ENCODE measurements at regions not wholly inside any gene's neighbourhood (a gene's known extent, or its start where the extent isn't known, plus 50 kb on each side); places are given as distances from the start of the nearest gene placed in this dataset.

- CTCF ChIA-PET: no interaction called here
- H3K36me3 ChIP-seq (replicated peaks in 1 of 2; ENCODE audit: control insufficient read depth in 1 of 2, insufficient read depth in 2 of 2, low read length in 1 of 2): no peaks in the 10 kb centered on the region
Observed at GRCh38 chr12:54704202-54704601, 56.0 kb upstream of the DCD start.

More at GRCh38 chr12:54704202-54704601, 56.0 kb upstream of the DCD start:
- Histone ChIP-seq H3K4me1 (ENCODE audit: control insufficient read depth in 1 of 2, insufficient read depth in 2 of 2, low read depth in 1 of 2, low read length in 1 of 2) (no peaks in the 10 kb centered on the region), H4K20me1 (ENCODE audit: insufficient read depth) (no peaks in the 10 kb centered on the region), H3K79me2 (ENCODE audit: insufficient read depth) (no peaks in the 10 kb centered on the region), H3K27me3 (ENCODE audit: insufficient read depth) (no peaks in the 10 kb centered on the region; the same call in 1 of the 2 replicates), H2AFZ (ENCODE audit: low read depth) (no peak overlapping the region), H3F3A (replicated peaks; ENCODE audit: insufficient read depth) (no peaks in the 10 kb centered on the region), H3K27ac (ENCODE audit: low read depth in 2 of 2, low read length in 1 of 2) (no peak overlapping the region), H3K9me2 (no peaks in the 10 kb centered on the region), H3K9ac (no peak overlapping the region), H3K4me2 (no peak overlapping the region), H3K4me3 (ENCODE audit: low read depth in 2 of 2, low read length in 1 of 2) (no peak overlapping the region), H3K9me3 (no peaks in the 10 kb centered on the region)
- TF ChIP-seq USF1 (IDR thresholded peaks at IDR 0.05; ENCODE audit: borderline replicate concordance, low read depth): no peak
- TF ChIP-seq RCOR1 (IDR thresholded peaks at IDR 0.05; ENCODE audit: low read length): no peak
- TF ChIP-seq TAF1 (IDR thresholded peaks at IDR 0.05; ENCODE audit: borderline replicate concordance, low read depth, low read length): no peak
- TF ChIP-seq RXRA (IDR thresholded peaks at IDR 0.05; ENCODE audit: borderline replicate concordance, low read depth): no peak
- no peak for TF ChIP-seq SMC3 (IDR thresholded peaks at IDR 0.05; ENCODE audit: low read depth, low read length)
- no peak for TF ChIP-seq EZH2phosphoT487 (IDR thresholded peaks at IDR 0.05; ENCODE audit: borderline replicate concordance, low read depth)
- TF ChIP-seq RFX5 (IDR thresholded peaks at IDR 0.05; ENCODE audit: low read length): no peak
- TF ChIP-seq FOXM1 (IDR thresholded peaks at IDR 0.05; ENCODE audit: low read depth): no peak
- TF ChIP-seq FOXJ3 (CRISPR knock-in tag; IDR thresholded peaks at IDR 0.05): no peak
- TF ChIP-seq CTCF (IDR thresholded peaks at IDR 0.05): no peak
- TF ChIP-seq TEAD4 (IDR thresholded peaks at IDR 0.05; ENCODE audit: borderline replicate concordance, insufficient read depth): no peak
- TF ChIP-seq MAX (IDR thresholded peaks at IDR 0.05; ENCODE audit: low read depth): no peak
- no peak for TF ChIP-seq EP300 (IDR thresholded peaks at IDR 0.05; ENCODE audit: borderline replicate concordance in 1 of 2, low read depth in 1 of 2, low read length in 1 of 2)
- TF ChIP-seq TCF12 (IDR thresholded peaks at IDR 0.05): no peak
- no peak for TF ChIP-seq ELF1 (IDR thresholded peaks at IDR 0.05)
- no peak for TF ChIP-seq GATA2 (CRISPR knock-in tag; IDR thresholded peaks at IDR 0.05)
- TF ChIP-seq MEF2A (IDR thresholded peaks at IDR 0.05; ENCODE audit: borderline replicate concordance, low read depth): no peak
- TF ChIP-seq NFIC (IDR thresholded peaks at IDR 0.05; ENCODE audit: borderline replicate concordance): no peak
- WGBS (ENCODE audit: low lambda C conversion rate): 7% methylated on average over 8 of the region's 8 CpGs
- no peak for DNase-seq
- POLR2A ChIA-PET: no interaction called here

All from SK-N-SH (cell line).